ENCODE measurements at regions not wholly inside any gene's neighbourhood (a gene's known extent, or its start where the extent isn't known, plus 50 kb on each side); places are given as distances from the start of the nearest gene placed in this dataset.

DNA sequence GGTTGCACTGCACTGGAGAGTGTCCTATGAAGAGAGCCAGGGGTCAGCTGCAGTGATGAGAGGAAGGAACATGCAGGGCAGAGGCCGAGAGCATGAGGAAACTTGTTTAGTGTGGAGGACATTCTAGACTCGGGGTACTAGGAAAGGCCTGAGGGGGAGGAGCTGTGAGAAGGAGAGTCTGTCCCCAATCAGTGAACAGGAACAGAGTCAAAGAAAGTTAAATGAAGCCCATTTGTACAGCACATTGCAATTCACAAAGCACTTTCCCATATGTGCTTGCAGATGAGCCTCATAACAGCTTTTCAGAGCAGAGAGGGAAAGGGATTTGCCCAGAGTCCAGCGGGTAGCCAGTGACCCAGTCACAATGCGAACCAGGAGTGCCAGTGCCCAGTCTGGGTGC is 83.4 kb downstream of the NAV1 start:
- DNase-seq (no peak), ATAC-seq (no peak)
- Histone ChIP-seq H3K36me3 (no peaks in the 10 kb centered on the region), H3K27ac (no peak overlapping the region), H3K9me3 (no peaks in the 10 kb centered on the region), H3K4me3 (no peak overlapping the region), H3K4me1 (peaks cover 0 to 3% of the 10 kb centered on the region in 2 donors), H3K27me3 (no peaks in the 10 kb centered on the region)
- TF ChIP-seq POLR2A (IDR thresholded peaks at IDR 0.05), result no peak
- TF ChIP-seq, protein P1, sequence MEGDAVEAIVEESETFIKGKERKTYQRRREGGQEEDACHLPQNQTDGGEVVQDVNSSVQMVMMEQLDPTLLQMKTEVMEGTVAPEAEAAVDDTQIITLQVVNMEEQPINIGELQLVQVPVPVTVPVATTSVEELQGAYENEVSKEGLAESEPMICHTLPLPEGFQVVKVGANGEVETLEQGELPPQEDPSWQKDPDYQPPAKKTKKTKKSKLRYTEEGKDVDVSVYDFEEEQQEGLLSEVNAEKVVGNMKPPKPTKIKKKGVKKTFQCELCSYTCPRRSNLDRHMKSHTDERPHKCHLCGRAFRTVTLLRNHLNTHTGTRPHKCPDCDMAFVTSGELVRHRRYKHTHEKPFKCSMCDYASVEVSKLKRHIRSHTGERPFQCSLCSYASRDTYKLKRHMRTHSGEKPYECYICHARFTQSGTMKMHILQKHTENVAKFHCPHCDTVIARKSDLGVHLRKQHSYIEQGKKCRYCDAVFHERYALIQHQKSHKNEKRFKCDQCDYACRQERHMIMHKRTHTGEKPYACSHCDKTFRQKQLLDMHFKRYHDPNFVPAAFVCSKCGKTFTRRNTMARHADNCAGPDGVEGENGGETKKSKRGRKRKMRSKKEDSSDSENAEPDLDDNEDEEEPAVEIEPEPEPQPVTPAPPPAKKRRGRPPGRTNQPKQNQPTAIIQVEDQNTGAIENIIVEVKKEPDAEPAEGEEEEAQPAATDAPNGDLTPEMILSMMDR (IDR thresholded peaks at IDR 0.05 in 4 of 5, conservative IDR thresholded peaks at IDR 0.05 in 1 of 5), result no peak
- intact Hi-C loops (cut with DNase I; ENCODE audit: low total_unique reads) (no loop called here), in situ Hi-C loops (cut with MboI; ENCODE audit: low sequenced_read_pairs in 4 of 4) (no loop called here)

DNA sequence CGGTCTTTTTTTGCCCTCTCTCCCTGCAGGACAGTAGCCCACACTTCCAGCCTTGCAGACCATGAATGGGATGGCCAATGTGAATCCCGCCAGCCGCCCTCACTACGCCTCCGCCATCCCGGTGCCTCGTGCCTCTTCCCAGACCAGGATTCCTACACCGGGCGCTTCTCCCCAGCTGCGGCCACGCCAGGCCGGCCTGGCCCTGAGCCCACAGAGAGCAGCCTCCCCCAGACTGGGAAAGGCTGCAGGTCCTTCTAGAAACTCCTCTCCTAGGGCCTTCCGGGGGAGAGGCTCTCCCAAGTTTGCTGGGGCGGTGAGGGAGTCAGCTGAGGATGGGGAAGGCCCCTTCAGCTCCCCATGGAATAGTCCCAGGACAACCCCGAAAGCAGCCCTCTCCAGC is 83.9 kb downstream of the NAV1 start:
- no peak for ATAC-seq
- in situ Hi-C loops (cut with MboI; ENCODE audit: low sequenced_read_pairs in 4 of 4), result no loop called here

DNA sequence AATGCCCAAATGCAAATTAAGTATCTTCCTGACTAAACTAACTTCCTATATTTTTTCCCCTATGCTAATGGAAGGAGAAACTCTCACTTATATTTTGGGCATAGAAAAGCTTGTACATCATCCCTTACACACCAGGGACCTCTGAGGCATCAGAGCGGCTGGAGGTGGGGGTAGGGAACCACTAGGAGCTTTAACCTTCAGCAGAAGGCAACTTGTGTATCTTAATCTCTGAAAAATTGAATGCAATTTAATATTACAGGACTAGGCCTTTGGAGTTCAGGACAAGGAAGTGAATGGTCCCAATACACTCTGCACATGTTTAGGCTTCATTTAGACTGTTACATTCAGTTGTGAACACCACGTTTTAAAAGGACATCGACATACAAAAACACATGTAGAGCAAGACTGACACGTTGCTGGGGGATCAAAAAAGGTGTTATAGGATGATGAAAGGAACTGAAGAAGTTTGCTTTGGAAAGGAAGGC is 85.9 kb downstream of the NAV1 start:
- intact Hi-C loops (cut with DNase I; ENCODE audit: low total_unique reads) (no loop called here), in situ Hi-C loops (cut with MboI; ENCODE audit: low sequenced_read_pairs in 4 of 4) (no loop called here)
- no peak overlapping the region for H3K27ac ChIP-seq
- TF ChIP-seq, protein P1 (IDR thresholded peaks at IDR 0.05 in 4 of 5, conservative IDR thresholded peaks at IDR 0.05 in 1 of 5), result no peak
- TF ChIP-seq POLR2A (IDR thresholded peaks at IDR 0.05), result no peak
- no peak overlapping the region for H3K4me3 ChIP-seq
- H3K27me3 ChIP-seq, result no peaks in the 10 kb centered on the region
- no peak for ATAC-seq
- H3K36me3 ChIP-seq, result no peaks in the 10 kb centered on the region
- peaks cover 11 to 19% of the 10 kb centered on the region in 2 donors for H3K4me1 ChIP-seq
- no peaks in the 10 kb centered on the region for H3K9me3 ChIP-seq
- no peak for DNase-seq

More for the DNA sequence above, 83.9 kb downstream of the NAV1 start:
- no peak for TF ChIP-seq POLR2A (IDR thresholded peaks at IDR 0.05)
- TF ChIP-seq, protein P1 (IDR thresholded peaks at IDR 0.05 in 4 of 5, conservative IDR thresholded peaks at IDR 0.05 in 1 of 5), result no peak
- Histone ChIP-seq H3K27ac (no peak overlapping the region), H3K27me3 (no peaks in the 10 kb centered on the region), H3K4me3 (no peak overlapping the region), H3K9me3 (no peaks in the 10 kb centered on the region), H3K4me1 (peaks cover 0 to 3% of the 10 kb centered on the region in 2 donors), H3K36me3 (no peaks in the 10 kb centered on the region)
- DNase-seq, result no peak
- intact Hi-C loops (cut with DNase I; ENCODE audit: low total_unique reads), result no loop called here

DNA sequence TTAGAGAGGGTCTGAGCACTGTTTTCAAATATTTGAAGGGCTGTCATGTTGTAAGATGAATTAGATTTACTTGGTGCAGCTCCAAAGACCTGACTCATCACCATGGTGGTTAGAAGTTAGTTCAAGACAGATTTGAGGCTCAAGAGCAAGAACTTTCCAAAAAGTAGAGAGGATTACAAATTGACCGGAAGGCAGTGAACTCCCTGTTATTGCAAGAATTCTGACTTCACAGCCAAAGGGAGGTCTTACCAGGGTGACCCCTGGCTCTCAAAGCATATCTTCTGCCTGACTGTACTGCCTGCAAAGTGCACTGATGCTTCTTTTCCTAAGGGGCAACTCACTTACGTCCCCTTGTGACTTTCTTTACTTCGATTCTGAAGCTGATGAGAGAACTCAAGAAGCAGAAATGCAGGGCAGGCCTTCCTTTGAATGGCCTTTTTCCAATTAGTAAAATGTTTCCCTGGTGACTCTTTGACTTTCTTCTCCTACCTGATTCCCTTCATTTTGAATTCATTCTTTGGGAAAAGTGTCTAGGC is 86.4 kb downstream of the NAV1 start:
- H3K4me1 ChIP-seq, result peaks cover 16 to 24% of the 10 kb centered on the region in 2 donors
- in situ Hi-C loops (cut with MboI; ENCODE audit: low sequenced_read_pairs in 4 of 4), result no loop called here
- H3K36me3 ChIP-seq, result no peaks in the 10 kb centered on the region
- no peaks in the 10 kb centered on the region for H3K27me3 ChIP-seq
- no peak for TF ChIP-seq POLR2A (IDR thresholded peaks at IDR 0.05)
- TF ChIP-seq, protein P1 (IDR thresholded peaks at IDR 0.05 in 4 of 5, conservative IDR thresholded peaks at IDR 0.05 in 1 of 5), result no peak
- DNase-seq, result no peak
- ATAC-seq, result peak; percentile 45 to 58
- no peaks in the 10 kb centered on the region for H3K9me3 ChIP-seq
- no peak overlapping the region for H3K27ac ChIP-seq
- intact Hi-C loops (cut with DNase I; ENCODE audit: low total_unique reads), result no loop called here
- H3K4me3 ChIP-seq, result no peak overlapping the region

DNA sequence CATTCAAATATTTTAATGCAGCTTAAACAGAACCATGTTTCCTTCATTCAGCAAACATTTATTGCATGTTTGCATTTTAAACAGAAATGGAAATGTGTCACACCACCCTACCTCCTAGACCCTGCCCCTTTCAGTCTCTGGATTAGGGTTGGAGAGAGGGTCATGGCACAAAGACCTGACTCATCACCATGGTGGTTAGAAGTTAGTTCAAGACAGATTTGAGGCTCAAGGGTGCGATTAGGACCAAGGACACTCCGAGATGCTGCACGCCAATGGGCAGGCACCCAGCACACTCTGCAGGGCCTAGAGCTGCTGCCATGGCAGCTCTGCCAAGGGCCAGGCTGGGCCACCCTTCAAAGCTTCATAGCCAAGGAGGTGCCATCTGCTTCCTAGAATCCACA is 86.9 kb downstream of the NAV1 start:
- no peaks in the 10 kb centered on the region for H3K27me3 ChIP-seq
- H3K4me1 ChIP-seq, result peaks cover 22 to 30% of the 10 kb centered on the region in 2 donors
- no peaks in the 10 kb centered on the region for H3K36me3 ChIP-seq
- H3K9me3 ChIP-seq, result no peaks in the 10 kb centered on the region
- no peak for TF ChIP-seq POLR2A (IDR thresholded peaks at IDR 0.05)
- TF ChIP-seq, protein P1 (IDR thresholded peaks at IDR 0.05 in 4 of 5, conservative IDR thresholded peaks at IDR 0.05 in 1 of 5), result no peak
- no peak overlapping the region for H3K27ac ChIP-seq
- H3K4me3 ChIP-seq, result no peak overlapping the region
- DNase-seq (no peak), ATAC-seq (no peak)
- in situ Hi-C loops (cut with MboI; ENCODE audit: low sequenced_read_pairs in 4 of 4) (no loop called here), intact Hi-C loops (cut with DNase I; ENCODE audit: low total_unique reads) (no loop called here)
